CD4-positive, alpha-beta T cell treated with Interleukin-15 for 4 hours (primary cell): ENCODE measurements at regions not wholly inside any gene's neighbourhood (a gene's known extent, or its start where the extent isn't known, plus 50 kb on each side); places are given as distances from the start of the nearest gene placed in this dataset.
"Not testable (repeated sequence)": the region's sequence is repeated elsewhere in the genome, so short reads cannot be mapped to it uniquely, and the experiment has no call there.

ENCODE experiments used
- DNase-seq: peaks from one replicate; pipeline ENCODE4 v3.0.0-alpha.2; 2020; ENCODE audit warnings: low spot score

DNA sequence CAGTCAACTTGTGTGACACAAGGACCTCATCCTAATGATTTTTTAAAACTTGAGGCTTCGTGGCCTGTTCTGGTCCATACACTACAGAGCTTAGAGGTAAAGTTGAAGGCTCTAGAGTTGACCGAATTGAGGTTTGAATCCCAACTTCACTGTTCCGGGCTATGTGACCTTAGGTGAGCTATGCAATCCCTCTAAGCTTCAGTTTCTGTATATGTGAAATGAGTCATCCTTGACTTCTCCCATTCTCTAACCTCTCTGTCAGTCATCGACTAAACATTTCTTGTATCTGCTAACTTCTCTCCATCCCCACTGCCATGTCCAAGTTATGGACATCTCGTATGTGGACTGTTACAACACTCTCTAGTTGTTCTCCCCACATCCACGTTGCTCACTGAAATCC, 178.2 kb upstream of the TMEM45B start:
- no peak for DNase-seq

DNA sequence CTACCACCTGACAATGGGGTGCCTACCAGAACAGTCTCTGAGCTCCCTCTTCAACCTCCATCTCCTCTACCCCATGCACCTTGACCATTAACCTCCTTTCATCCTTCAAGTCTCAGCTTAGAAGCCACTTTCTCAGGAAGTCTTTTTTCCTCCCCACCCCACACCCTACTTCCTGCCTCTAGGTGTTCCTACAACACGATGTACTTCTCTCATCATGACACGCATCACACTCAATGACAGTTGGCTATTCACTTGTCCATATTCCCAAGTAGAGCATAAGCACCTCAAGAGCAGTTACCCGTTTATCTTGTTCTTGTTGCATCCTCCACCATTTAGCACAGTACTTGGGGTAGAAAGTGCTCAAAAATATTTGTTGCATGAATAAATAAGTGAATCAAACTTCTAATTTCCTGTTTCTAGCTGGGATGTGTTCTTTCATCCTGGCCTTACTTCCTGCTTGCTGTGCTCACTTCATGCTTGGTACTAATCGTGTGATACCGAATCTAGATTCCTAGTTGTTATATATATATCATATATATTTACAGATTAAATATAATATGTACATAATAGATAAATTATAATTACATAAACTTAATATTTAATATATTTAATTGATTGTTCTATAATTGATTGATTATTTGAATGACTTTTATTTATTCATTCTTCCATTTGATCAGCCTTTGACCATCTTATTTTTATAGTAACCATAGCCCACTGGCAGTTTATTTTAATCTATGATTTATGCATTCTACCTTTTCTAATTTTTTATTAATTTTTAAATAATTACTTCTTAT, 177.5 kb upstream of the TMEM45B start:
- DNase-seq, result no peak

DNA sequence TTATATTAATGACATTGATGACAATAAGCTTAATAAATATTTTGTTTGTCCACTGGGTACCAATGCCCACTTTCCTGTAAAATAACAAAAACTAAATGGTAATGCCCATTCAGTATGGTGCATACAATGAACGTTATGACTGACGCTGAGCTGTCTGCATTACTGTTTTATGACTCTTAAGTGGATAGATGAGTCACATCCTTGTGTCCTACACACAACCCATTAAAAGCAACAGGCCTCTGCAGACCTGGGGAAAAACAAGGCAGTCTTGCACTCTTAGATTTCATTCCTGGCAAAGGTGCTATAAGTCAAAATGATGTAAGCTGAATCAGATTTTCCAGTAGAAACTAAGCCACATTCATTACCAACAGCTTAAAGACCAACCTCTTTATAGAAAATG, 176.3 kb upstream of the TMEM45B start:
- no peak for DNase-seq

DNA sequence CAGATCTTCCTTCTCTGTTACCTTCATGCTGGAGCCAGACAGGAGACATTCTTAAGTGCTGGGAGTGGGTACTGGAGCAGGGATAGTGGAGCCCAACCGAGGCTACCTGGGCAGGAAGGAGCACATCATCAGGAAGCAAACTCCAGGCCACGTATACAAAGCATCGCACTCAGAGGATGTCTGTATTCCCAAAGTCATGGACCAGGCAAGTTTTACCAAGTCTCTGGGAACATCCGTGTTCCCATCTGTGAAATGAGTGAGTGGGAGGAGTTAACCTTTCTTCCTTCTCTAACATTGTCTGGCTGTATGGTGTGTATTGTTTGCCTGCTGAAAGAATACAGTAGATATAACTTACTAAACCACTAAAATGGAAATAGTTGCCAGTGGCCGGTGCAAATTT, 175.0 kb upstream of the TMEM45B start:
- DNase-seq, result no peak

DNA sequence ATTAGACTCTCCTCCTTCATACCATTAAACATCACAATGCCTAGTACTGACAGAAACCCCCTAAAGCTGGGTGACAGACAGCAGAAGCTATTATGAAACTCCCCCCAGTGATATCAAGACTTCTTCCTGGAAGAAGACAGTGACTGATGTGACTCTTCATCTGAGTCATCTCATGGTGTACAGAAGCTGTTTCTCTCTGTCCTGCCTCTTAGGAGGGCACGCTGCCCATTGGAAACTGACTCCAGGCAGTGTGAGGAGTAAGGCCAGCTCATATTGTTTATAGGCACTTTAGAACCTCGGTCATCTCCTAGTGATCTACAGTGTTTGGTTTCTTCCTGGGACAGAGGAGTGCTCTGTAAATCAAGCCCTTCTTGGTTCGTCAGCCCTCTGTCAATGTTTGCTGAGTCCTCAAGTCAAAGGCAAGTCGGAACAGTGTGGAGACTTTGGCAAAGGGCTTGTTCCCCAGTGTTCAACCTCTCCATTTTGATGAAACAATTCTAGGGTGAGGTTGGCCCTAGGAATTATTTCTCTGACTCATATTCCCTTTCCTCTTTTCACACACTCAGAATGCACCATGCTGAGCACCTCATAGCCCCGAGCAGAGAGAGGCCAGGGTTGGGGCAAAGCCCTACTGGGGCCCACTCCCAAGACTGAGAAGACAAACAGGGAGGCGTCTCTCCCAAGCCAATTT, 172.5 kb upstream of the TMEM45B start:
- no peak for DNase-seq

DNA sequence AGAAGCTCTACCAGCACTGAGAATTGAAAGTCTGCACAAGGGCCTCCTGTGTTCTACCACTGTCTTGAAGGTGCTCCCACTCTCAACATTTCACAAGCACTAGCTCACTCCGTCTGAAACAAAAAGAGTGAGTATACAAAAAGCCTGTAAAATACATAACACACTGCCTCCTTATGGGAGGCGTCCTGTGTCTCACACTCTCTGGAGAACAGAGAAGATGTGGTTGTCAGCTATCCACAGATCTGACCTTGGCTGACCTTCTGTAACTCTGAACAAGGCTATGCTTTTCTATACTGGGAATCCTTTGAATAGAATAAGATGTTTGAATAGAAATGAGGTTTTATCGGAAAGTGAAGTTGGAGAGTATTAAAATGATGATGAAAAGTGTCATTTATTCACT, 171.3 kb upstream of the TMEM45B start:
- DNase-seq, result no peak

DNA sequence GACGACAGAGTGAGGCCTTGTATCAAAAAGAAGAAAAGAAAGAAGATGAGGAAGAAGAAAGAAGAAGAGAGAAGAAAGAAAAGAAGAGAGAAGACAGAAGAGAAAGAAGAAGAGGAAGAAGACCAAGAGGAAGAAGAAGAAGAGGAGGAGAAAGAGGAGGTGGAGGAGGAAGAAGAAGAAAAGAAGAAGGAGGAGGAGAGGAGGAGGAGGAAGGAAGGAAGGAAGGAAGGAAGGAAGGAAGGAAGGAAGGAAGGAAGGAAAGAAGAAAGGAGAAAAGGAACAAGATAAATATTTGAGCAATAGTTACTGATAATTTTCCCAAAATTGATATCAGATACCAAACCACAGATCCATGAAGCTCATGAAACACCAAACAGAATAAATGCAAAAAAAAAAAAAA, 169.7 kb upstream of the TMEM45B start:
- no peak for DNase-seq

DNA sequence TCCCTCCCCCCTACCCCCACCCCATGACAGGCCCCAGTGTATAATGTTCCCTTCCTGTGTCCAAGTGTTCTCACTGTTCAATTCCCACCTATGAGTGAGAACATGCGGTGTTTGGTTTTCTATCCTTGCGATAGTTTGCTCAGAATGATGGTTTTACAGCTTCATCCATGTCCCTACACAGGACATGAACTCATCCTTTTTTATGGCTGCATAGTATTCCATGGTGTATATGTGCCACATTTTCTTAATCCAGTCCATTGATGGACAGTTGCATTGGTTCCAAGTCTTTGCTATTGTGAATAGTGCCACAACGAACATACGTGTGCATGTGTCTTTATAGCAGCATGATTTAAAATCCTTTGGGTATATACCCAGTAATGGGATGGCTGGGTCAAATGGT, 165.6 kb upstream of the TMEM45B start:
- not testable (repeated sequence) for DNase-seq

DNA sequence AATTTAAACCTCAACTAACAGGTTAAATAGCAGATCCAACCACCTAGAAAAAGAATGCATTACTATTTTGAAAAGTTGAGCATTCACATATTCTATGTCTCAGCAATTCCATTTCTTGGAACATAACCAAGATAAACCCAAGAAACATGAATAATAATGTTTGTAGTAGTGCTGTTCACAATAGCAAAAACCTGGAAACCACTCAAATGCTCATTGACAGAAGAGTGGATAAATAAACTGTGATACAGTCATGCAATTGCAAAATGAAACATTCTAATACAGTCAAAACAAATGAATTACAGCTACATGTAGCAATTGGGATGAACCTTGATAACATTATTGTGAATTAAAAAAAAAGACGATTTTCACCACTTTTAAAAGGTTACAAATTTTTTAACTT, 162.8 kb upstream of the TMEM45B start:
- DNase-seq, result no peak

DNA sequence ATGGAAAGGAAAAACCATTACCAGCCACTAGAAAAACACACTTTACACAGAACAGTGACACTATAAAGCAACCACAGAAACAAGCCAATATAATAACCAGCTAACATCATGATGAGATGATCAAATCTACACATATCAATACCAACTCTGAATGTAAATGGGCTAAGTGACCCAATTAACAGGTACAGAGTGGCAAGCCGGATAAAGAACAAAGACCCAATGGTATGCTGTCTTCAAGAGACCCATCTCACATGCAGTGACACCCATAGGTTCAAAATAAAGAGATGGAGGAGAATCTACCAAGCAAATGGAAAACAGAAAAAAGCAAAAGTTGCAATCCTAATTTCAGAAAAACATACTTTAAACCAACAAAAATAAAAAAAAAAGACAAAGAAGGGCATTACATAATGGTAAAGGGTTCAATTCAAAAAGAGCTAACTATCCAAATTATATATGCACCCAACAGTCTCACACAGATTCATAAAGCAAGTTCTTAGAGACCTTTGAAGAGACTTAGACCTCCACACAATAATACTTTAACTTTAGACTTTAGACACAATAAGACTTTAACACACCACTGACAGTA, 160.3 kb upstream of the TMEM45B start:
- DNase-seq, result no peak

DNA sequence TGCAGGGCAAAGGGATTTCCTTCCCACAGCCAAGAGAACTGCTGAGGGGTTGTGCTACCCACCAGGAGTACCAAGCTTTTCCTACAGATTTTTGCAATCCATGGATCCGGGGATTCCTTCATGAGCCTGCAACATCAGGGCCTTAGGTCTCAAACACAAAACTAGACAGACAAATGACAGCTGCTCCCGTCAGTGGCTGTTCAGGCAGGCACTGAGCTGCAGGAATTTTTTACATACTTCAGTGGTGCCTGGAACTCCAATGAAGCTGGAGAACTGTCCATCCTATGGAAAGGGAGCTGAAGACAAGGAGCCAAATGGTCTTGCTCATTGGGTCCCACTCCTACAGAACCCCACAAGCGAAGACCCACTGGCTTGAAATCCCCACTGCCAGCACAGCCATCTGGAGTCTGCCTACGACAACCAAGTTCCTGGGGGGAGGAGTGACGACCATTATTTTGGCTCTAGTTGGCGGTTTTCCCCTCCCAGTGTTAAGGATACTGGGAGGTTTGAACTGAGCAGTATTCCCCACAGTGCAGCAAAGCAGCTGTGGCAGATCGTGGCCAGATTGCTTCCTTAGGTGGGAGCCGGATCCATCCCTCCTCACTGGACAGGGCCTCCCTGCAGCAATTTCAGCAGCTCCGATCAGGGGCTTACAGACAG, 157.7 kb upstream of the TMEM45B start:
- DNase-seq, result no peak

DNA sequence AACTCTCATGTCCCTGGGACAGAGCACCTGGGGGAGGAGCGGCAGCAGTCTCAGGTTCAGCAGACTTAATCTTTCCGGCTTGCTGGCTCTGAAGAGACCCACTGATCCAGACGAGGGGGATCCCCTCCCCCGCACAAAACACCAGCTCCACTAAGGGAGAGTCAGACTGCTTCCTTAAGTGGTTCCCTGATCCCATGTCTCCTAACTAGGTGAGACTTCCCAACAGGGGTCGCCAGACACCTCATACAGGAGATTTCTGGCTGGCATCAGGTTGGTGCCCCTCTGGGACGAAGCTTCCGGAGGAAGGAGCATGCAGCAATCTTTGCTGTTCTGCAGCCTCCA, 157.2 kb upstream of the TMEM45B start:
- DNase-seq, result no peak

DNA sequence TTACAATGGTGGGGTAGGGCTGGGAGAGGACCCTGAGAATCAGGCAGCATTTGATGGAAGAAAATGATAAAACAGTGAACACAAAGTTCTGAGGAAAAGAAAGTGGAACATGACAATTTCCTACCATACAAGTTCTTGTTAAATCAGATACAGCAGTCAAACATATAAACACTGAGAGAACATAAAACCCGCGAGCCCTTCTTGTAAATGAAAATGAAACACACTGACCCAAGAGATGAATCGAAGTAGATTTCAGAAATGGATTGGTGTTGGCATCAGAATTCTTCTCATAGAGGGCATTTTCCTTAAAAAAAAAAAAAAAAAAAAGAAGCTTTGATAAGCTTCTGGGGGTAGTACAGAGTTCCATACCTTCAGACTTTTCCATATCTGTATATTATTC, 134.7 kb upstream of the TMEM45B start:
- DNase-seq, result no peak

DNA sequence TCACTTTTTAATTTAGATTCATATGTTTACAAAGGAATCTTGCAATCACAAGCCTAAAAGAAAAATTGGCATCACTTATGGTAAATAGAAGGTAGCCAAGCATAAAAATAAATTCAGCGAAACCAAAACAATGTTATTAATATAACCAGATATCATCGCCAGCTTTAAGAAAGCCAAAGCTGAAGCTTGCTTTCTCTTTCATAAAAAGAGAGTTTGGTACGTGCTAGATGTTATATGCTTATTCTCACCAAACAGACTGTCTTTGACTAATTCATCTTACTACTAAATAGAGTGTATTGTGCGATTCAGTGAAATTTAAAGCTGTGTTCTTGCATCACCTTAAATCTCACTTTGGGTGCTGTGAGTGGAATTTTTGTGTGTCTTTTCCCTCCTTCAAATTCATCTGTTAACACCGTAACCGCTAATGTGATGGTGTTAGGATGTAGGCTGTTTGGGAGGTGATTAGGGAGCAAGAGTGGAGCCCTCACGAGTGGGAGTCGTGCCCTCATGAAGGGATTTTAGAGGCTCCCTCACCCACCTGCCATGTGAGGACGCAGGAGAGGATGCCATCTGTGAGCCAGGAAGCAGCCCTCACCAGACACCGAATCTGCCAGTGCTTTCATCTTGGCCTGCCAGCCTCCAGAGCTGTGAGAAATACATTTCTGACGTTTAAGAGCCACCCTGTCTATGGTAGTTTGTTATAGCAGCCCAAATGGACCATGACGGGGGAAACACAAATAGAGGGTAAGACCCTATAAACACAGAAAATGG, 134.1 kb upstream of the TMEM45B start:
- DNase-seq, result no peak

DNA sequence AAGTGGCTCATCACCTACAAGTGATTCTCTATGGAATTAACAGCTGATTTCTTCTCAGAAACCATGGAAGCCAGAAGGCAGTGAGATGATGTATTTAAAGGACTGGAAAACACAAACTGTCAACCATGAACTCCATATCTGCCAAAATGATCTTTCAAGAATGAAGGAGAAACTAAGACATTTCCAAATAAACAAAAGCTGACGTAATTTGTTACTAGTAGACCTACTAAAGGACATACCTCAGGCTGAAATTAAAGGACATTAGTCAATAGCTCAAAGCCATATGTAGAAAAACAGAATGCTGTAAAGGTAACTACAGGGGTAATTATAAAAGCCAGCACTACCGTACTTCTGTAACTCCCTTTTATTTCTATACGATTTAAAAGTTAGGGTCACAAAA, 129.4 kb upstream of the TMEM45B start:
- DNase-seq, result no peak

DNA sequence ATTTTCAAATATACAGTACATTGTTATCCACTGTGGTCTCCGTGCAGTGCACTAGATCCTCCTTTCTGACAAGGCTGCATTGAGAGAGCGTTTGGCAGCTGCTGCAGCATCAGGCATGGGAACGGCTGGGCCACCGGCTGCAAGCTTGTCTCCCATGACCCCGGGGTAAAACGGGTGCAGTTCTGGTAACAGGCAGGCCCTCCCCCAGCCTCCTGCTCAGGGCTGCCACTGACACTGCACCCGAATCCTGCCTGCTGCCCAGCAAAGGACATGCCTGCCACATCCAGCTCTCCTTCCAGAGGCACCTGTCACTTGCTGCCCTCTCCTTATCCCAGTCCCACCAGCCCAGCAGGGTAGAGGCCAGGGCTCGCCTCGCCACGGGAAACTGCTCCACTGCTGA, 124.5 kb upstream of the TMEM45B start:
- DNase-seq, result no peak

DNA sequence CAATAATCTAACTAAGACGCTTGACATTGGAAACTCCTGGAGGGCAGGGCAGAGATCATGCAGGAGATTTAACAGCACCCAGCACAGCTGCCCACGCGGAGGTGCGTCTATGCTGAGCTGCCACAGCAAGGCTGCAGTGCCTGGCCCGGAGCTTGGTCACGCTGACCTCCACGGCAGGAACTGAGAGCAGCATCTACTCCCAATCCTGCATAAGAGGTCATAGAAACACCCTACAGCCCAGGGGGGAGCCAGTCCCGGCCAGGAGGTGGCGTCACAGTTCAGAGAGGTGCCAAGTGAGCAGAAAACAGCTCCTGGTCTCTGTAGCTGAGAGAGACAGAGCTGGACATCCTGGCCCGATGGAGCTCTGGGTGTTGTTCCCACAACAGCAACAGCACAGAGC, 121.1 kb upstream of the TMEM45B start:
- DNase-seq, result no peak

DNA sequence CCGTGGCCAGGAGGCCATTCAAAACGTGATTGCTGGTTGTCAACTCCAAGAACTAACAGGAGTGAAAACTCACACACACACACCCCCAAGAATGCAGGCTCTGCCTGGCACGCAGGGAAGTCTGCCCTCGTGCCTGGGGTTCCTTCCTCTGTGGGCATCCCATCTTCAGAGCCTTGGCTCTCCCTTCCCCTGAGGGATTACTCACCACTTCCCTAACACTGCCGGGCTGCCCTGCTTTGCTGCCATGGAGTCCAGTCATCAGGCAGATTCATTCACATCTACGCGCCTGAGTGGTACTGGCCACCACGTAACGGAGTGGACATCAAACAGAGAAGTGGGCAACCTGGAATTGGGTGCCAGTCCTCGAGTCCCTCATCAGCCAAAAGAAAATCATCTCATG, 120.7 kb upstream of the TMEM45B start:
- DNase-seq, result no peak

DNA sequence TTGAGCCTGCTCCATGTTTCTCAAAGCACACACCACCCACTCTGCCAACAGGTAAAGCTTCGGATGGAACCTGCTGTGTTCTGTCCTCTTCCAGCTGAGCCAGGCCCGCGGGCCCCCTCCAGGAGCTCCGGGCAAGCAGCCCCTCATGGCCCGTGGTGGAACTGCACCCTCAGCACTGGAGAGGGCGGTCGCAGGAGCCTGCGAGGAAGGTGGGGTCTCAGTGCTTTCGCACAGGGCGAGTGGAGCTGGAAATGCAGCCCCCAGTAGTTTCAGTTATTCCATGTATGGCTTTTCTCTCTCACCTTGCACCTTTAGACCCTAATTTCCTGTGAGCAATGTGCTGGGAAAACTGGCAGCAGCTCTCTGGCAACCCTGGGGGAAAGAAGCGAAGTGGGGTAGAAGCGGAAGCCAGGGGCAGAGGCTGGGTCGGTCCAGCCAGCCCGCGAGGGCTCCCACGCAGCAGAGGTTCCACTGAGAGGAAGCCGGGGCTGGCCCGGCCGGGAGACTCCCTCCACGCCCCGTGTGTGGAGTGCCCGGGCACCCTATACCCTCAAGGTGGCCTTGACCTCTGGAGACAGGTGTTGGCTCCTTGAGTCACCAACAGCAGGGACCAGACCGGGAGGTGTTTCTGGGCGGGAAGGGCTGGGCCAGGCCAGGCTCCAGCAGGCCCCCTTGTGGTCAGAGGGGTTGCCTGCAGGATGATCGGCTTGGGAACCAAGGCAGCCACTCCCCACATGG, 119.9 kb upstream of the TMEM45B start:
- peak; percentile 53 for DNase-seq

DNA sequence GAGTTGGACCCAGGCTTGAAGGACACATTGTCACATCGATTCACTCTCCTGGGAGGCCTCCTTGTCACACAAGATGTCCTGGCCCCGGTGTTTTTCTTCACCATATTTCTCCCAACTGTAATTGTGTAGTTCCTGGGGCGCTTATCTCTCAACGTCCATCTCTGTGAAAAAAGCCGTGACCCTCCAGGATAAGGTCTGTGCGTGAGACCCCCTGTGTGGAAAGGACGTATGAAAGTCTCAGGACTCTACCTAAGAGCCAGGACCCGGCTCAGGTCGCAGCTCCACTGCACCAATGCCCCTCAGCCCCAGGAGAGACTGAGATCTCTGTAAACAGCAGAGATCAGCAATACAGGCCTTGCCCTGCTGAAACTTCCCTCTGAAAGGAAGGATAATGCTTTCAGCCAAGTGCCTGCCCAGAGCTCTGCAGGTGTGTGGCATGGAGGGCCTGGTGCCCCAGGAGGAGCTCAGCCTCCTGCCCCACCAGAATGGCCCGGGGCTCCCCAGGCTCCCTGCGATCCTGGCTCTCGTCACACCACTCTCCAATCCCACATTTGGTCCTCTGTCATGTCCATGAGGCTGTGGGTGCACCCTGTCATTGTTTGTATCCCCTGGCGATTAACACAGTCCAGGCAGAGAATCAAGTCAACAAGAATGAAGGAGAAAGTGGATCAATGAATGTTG, 119.2 kb upstream of the TMEM45B start:
- no peak for DNase-seq

DNA sequence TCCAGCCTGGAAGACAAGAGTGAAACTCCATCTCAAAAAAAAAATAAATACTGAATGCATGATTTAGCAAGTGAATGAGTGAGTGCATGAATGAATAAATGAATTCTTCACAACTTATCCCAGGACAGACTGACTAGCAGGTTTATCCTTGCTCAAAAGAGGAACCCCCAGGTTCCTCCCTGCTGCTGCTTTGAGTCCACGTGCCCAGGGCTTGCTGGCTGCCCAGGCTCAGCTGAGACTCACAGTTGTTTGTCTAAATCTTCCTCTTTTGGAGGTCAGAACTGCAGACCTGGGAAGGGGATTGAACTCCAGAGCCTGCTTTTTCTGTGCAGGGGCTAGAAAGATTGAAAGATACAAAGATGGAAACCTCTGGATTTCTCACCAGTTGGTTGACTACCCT, 117.4 kb upstream of the TMEM45B start:
- no peak for DNase-seq
